VCaP (cell line): ENCODE measurements at regions not wholly inside any gene's neighbourhood (a gene's known extent, or its start where the extent isn't known, plus 50 kb on each side); places are given as distances from the start of the nearest gene placed in this dataset.

ENCODE experiments used
- H3K27ac ChIP-seq: fragments of 450-650 bp; 2 replicates; pipeline ENCODE4 v1.5.1; 2017
- TF ChIP-seq, protein P1 (sequence below): fragments of 450-650 bp; conservative IDR thresholded peaks from 2 replicates; pipeline ENCODE4 v1.5.1; 2017; ENCODE audit warnings: mild to moderate bottlenecking, moderate library complexity

DNA sequence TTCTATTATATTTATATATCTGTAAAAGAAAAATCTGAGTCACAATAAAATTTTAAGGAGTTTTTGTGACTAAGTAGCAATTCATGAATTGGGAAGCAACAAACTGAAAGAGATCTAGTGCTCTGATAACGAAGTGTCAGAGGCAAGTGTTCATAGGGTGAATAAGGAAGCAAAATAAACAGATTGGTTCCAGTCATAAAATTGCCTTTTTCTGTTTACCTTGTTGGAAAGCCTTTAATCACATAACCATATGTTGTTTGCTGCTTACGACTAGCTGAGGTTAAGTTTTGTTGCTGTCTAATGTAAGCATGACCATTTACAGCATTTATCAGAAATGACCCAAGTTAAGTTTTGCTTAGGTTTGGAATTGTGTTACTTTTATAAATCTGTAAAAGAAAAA is 358.9 kb downstream of the ARL6IP6 start:
- TF ChIP-seq, protein P1, sequence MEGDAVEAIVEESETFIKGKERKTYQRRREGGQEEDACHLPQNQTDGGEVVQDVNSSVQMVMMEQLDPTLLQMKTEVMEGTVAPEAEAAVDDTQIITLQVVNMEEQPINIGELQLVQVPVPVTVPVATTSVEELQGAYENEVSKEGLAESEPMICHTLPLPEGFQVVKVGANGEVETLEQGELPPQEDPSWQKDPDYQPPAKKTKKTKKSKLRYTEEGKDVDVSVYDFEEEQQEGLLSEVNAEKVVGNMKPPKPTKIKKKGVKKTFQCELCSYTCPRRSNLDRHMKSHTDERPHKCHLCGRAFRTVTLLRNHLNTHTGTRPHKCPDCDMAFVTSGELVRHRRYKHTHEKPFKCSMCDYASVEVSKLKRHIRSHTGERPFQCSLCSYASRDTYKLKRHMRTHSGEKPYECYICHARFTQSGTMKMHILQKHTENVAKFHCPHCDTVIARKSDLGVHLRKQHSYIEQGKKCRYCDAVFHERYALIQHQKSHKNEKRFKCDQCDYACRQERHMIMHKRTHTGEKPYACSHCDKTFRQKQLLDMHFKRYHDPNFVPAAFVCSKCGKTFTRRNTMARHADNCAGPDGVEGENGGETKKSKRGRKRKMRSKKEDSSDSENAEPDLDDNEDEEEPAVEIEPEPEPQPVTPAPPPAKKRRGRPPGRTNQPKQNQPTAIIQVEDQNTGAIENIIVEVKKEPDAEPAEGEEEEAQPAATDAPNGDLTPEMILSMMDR: no peak
- no peak overlapping the region for H3K27ac ChIP-seq

GRCh38 chr2:153074207-153074606 is 355.8 kb downstream of the ARL6IP6 start:
- no peak overlapping the region for H3K27ac ChIP-seq
- TF ChIP-seq, protein P1: no peak

- TF ChIP-seq, protein P1: no peak
- H3K27ac ChIP-seq: no peak overlapping the region
These were observed 354.4 kb downstream of the ARL6IP6 start for GRCh38 chr2:153072813-153073212.

- H3K27ac ChIP-seq: no peak overlapping the region
- TF ChIP-seq, protein P1: no peak
These were observed 353.7 kb downstream of the ARL6IP6 start for GRCh38 chr2:153072077-153072476.

GRCh38 chr2:153071090-153071489 is 352.7 kb downstream of the ARL6IP6 start:
- H3K27ac ChIP-seq: no peak overlapping the region
- TF ChIP-seq, protein P1: no peak

GRCh38 chr2:153068915-153069314 is 350.5 kb downstream of the ARL6IP6 start:
- H3K27ac ChIP-seq: no peak overlapping the region
- TF ChIP-seq, protein P1: no peak

DNA sequence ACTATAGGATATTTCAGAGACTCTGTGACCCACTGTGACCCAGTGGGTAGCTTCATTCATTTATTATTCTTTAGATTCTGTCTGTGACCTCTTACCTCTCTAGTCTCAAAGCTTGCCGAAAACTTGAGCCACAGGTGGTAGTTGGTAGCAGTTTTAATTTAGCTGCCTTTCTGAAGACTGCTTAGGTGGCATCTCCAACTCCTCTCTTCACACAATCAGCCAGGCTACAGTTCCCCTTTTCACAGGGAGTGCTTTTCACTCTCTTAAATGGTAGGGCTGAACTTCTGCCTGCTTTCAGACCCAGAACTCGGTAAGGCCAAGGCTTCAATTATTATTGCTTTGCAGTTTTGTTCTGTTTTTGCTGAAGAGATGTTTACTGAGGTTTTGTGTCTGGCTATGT is 349.6 kb downstream of the ARL6IP6 start:
- TF ChIP-seq, protein P1: no peak
- H3K27ac ChIP-seq: no peak overlapping the region
